DMS153 treated with DMSO at 0.1 percent for 48 hours (cell line): ENCODE measurements at regions not wholly inside any gene's neighbourhood (a gene's known extent, or its start where the extent isn't known, plus 50 kb on each side); places are given as distances from the start of the nearest gene placed in this dataset.
"Not testable (repeated sequence)": the region's sequence is repeated elsewhere in the genome, so short reads cannot be mapped to it uniquely, and the experiment has no call there.

ENCODE experiments used
- DNase-seq: peaks from one replicate; lab custom pipeline; 2025; ENCODE audit not compliant: unreplicated experiment; lab: John Stamatoyannopoulos, UW

DNA sequence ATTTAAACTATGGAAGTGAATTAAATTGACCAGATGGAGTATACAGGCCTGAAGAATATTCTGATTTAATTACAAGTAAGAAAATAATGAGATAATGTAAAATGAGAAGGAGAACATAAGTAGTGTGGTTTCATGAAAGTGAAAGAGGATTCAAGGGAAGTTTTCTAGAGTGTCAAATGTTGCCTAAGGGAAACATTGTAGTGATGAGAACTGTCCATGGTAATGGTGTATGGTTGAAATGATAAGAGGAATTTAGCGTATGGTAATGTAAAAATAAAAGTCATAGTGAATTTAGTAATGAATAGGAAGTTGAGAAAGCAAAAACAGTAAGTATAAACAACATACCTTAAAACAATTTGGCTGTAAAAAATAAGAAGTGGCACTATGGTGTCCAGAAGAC, 1954.6 kb upstream of the FLRT2 start:
- no peak for DNase-seq

- no peak for DNase-seq
Measured at GRCh38 chr14:83583201-83583600, 1946.7 kb upstream of the FLRT2 start.

GRCh38 chr14:83594874-83595273, 1935.1 kb upstream of the FLRT2 start:
- no peak for DNase-seq

- no peak for DNase-seq
Measured at GRCh38 chr14:83607682-83608081, 1922.3 kb upstream of the FLRT2 start.

- no peak for DNase-seq
Measured at GRCh38 chr14:83611491-83611890, 1918.5 kb upstream of the FLRT2 start.

- DNase-seq = no peak
Measured at GRCh38 chr14:83611906-83612390, 1918.0 kb upstream of the FLRT2 start.

DNA sequence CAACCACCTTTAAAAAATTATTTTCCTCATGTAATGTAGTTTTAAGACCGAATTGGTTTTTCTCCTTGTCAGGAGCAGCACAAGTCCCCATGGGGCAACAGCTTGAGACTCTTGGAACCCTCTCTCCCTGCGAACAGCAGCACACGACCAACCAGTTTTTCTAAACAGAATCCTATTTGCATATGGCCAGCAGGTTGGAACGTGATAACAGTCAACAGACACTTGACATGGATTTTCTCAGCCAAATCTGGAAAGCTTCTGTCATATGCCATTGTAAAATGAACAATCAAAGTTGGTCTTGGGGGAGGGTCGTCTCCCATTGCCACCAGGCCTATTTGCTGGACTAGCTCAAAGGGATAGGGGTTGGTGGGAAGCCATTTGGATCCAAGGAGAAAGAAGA, 1915.0 kb upstream of the FLRT2 start:
- DNase-seq = no peak

- no peak for DNase-seq
Measured at GRCh38 chr14:83624541-83624940, 1905.4 kb upstream of the FLRT2 start.

GRCh38 chr14:83632375-83632774, 1897.6 kb upstream of the FLRT2 start:
- peak; percentile 7 for DNase-seq

DNA sequence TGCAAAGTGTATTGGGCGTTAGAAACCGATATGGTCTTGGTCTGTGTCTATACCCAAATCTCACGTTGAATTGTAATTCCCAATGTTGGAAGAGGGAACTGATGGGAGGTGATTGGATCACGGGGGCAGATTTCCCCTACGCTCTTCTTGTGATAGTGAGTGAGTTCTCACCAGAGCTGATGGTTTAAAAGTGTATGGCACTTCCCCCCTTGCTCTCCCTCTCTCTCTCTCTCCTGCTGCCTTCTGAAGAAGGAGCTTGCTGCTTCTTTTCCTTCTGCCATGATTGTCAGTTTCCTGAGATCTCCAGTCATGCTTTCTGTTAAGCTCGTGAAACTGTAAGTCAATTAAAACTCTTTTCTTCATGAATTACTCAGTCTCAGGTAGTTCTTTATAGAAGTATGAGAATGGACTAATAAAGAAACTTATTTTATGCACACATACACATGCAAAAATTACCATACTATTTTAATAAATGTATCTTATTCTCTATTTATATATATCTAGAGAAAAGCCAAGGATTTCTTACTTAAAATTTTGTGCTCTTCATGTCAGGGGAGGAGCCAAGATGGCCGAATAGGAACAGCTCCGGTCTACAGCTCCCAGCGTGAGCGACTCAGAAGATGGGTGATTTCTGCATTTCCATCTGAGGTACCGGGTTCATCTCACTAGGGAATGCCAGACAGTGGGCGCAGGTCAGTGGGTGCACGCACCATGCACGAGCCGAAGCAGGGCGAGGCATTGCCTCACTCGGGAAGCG, 1891.0 kb upstream of the FLRT2 start:
- no peak for DNase-seq

DNA sequence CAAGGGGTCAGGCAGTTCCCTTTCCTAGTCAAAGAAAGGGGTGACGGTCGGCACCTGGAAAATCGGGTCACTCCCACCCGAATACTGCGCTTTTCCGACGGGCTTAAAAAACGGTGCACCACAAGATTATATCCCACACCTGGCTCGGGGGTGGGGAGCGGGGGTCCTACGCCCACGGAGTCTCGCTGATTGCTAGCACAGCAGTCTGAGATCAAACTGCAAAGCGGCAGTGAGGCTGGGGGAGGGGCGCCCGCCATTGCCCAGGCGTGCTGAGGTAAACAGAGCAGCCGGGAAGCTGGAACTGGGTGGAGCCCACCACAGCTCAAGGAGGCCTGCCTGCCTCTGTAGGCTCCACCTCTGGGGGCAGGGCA, 1890.5 kb upstream of the FLRT2 start:
- not testable (repeated sequence) for DNase-seq

GRCh38 chr14:83646228-83646627, 1883.7 kb upstream of the FLRT2 start:
- no peak for DNase-seq

DNA sequence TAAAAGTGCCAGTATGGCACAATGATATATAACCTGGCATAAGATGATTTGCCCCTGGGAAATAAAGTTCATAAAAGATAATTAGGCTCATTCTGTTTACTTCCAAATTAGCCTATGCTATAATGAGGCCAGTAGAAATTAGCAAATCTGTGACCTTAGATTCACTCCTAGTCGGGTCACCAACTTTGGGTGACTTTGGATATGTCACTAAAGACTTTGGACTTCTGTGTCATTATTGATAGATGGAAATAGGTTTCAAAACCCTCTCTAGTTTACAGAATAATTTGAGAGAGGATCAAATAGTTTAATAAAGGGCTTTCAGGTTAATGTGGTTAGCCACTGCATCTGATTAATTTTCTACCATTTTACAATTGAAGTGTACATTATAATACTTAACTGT, 1869.3 kb upstream of the FLRT2 start:
- DNase-seq = no peak

DNA sequence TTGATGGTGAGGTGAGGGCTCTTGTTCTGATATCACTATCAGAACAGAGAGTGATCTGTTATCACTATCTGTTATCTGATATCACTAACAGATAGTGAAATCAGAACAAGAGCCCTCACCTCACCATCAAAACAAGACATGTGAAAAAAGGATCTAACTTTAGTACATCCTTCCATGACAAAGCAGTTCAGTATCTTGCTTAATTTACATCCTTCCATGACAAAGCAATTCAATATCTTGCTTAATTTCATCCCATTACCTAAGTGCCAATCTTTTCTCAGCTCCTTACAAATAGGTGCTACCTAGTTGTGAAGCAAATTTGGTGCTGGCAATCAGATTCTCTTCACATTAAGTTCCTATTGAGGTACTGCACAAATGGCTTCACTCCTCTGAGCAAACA, 1865.6 kb upstream of the FLRT2 start:
- DNase-seq = no peak

DNA sequence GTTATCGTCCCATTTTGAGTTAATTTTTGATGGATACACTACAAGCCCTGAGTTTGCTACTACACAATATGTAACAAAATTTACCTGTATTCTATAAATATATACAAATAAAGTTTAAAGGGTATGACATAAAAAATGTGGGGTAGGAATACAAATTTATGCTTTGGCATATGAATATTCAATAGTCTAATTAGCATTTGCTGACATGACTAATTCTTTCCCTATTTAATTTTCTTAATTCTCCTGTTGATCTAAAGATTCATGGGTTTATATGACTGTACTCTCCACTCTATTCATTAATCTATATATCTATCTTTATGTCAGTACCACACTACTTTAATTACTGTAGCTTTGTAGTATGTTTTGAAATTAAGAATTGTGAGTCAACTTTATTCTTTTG, 1840.7 kb upstream of the FLRT2 start:
- DNase-seq = no peak

GRCh38 chr14:83697099-83697498, 1832.8 kb upstream of the FLRT2 start:
- no peak for DNase-seq

DNA sequence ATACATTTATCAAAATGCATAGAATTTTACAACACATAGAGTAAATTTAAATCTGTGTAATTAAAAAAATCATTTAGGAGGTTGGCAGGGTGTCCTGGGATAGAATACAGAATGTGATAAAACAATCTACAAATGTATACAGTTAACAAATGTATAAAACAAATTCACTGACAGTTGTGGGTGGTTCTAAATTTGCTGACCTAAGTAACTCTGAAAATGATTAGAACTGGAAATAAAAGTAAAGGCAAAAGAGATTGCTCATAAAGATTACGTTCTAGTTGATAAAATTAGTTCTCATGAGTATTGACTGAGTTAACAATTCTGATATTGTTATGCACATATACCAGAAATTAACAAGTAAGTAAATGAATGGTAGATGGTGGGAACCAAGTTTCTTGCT, 1827.3 kb upstream of the FLRT2 start:
- DNase-seq = no peak

GRCh38 chr14:83706231-83706954, 1823.6 kb upstream of the FLRT2 start:
- no peak for DNase-seq

DNA sequence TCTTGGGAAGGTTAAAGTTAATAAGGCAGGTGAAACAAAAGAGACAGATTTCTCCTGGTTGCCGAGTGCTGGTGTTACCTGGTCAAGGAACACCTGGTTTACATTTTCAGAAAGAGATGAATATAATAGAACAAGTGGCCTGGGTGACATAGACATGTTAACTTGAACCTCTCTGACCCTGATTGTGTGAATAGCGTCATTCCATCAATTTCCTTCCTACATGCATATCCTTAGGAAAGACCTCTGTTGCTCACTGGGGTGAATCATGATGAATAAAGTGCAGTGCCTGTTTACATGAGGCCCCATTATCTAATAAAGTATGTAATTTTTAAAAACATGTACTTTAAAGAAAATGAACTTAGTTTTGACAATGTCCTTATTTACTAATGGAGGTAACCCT, 1822.9 kb upstream of the FLRT2 start:
- DNase-seq = no peak

DNA sequence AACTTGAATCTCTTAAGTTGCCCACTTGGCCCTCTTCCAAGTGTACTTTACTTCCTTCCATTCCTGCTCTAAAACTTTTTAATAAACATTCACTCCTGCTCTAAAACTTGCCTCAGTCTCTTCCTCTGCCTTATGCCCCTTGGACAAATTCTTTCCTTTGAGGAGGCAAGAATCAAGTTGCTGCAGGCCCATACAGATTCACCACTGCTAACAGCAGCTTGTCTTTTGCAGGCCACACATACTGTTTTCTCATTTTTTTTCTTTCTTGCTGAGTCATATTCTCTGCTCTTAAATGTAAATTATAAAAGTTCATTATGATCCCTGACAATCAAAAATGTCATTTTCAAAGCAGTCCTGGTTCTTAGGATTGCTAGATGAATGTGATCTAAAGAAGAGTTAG, 1820.8 kb upstream of the FLRT2 start:
- no peak for DNase-seq

- no peak for DNase-seq
Measured at GRCh38 chr14:83711046-83711445, 1818.9 kb upstream of the FLRT2 start.

DNA sequence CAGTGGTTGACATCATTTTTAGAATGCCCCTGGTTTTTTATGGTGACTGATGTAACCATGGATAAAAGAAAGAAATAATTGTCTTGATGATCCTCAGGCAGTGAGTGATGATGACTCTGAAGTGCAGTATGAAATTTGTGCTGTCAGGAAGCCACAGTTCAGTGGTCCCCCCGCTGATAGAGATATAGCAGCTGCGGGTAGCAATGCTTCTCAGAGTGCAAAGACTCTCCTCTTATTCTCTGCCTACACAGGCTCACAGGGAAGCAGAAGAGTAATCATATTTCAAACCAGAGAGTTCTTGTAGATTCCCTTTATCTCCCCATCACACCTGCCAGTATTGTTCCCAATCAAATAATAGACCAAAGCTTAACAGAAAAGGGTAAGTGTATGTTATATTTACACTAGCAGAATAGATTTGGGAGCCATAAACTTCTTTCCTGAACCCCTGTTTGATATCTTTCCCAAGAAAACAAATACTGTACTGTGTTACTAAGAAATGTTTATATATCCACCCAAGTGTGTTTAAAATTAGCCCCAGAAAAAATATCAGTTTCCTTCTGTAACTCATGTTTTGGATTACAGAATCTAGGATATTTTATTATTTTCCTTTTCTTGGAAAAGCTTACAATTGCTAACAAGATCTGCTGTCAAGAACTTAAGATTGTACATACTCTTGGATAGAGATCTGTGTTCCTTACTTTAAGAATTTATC, 1817.4 kb upstream of the FLRT2 start:
- peak; percentile 38 for DNase-seq
